H54 (cell line): ENCODE measurements at regions not wholly inside any gene's neighbourhood (a gene's known extent, or its start where the extent isn't known, plus 50 kb on each side); places are given as distances from the start of the nearest gene placed in this dataset.
"Not testable (repeated sequence)": the region's sequence is repeated elsewhere in the genome, so short reads cannot be mapped to it uniquely, and the experiment has no call there.

Experiments used
- DNase-seq: peaks from one replicate; pipeline ENCODE4 v3.0.0; 2011; ENCODE audit warnings: low spot score, mixed read lengths; ENCODE audit not compliant: insufficient read length
- FAIRE-seq: peaks from 3 replicates; lab custom pipeline; 2011; peaks lifted over from hg19 to GRCh38; lab: Jason Lieb, UNC
- POLR2A ChIP-seq: IDR thresholded peaks from 2 replicates; pipeline ENCODE4 v1.6.1; 2011; ENCODE audit warnings: low read depth, mild to moderate bottlenecking, low read length

GRCh38 chr3:22691856-22692628, 511.1 kb upstream of the UBE2E2 start:
- no peak for FAIRE-seq
- no peak for DNase-seq
- no peak for TF ChIP-seq POLR2A

DNA sequence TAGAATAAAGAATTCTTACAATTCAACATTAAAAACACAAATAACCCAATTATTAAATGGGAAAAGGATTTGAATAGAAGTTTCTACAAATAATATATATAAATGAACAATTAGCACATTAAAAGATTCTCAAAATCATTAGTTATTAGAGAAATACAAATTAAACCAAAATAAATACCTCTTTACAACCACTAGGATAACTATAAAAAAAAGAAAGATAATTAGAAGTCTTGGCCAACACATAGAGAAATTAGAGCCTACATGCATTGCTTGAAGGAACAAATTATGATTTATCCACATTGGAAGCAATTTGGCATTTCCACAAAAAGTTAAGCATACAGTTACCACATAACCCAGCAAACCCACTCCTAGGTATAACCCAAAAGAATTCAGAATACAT, 502.3 kb upstream of the UBE2E2 start:
- DNase-seq (no peak), FAIRE-seq (no peak)
- TF ChIP-seq POLR2A, result no peak

GRCh38 chr3:22704166-22704565, 499.0 kb upstream of the UBE2E2 start:
- DNase-seq (no peak), FAIRE-seq (no peak)
- TF ChIP-seq POLR2A, result no peak

DNA sequence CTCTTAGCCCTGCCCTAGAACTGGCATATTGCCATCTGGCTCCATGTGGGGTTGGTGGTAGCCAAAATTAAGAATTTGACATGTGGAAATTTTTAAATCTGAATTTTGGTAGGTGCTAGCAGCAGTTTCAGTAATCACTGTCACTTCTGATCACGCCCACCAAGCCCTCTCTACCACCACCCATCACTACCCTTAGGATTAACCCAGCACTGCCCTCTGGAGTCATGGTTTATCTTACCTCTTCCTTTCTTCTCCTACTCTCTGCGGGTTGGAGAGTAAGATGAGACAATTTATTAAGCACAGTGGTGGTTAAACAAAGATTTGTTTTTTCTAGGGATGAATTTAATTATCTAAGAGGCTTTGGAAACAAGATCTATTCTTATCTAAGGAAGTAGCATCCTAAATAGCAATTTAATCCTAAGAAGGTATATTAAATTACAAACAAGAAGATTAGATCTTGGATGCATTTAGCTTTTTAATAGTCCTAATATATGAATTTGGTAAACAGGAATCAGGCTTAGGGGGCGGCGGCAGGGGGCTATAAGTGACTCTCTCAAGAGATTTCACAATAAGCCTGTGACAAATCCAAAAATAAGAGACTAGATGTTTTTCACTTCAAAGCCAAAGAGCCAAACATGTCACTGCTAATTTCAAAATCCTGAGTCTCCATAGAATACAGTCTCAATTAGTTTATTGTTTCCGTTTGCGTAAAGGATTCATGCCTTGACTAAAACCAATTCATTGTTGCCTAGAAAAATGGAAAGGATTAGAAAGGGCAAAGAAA, 498.4 kb upstream of the UBE2E2 start:
- no peak for FAIRE-seq
- DNase-seq, result no peak
- no peak for TF ChIP-seq POLR2A

- not testable (repeated sequence) for FAIRE-seq, DNase-seq
These were observed 496.2 kb upstream of the UBE2E2 start for GRCh38 chr3:22706922-22707321.

DNA sequence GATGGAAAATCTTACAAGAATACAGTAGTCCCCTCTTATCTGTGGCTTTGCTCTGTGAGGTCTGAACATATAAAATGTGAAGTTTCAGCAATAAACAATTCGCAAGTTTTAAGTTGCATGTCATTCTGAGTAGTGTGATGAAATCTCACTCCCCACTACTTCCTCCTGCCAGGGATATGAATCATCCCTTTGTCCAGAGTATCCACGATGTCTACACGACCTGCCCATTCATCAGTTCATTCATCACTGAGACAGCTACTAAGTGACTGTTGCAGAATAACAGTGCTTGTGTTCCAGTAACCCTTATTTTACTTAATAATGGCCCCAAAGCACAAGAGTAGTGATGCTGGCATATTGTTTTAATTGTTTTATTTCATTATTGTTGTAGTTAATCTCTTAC, 489.2 kb upstream of the UBE2E2 start:
- DNase-seq, result no peak
- peak; percentile 72 for FAIRE-seq
- TF ChIP-seq POLR2A, result no peak

DNA sequence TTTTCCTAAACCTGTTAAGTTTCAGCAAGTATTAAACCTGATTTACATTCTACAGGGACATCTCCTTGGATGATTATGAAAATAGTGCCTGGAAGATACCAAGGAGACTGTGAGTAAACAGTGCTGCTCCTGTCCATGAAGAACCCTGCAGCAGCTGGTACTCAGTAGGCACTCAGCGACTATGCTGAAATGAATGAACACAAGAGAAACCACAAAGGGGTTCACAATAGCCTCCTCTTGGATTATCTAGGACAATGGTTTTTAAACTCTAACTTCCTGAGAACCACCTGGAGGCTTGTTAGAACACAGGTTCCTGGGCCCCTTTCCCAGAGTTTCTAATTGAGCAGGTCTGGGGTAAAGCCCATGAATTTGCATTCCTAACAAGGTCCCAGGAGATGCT, 488.4 kb upstream of the UBE2E2 start:
- DNase-seq, result no peak
- no peak for FAIRE-seq
- TF ChIP-seq POLR2A, result no peak

DNA sequence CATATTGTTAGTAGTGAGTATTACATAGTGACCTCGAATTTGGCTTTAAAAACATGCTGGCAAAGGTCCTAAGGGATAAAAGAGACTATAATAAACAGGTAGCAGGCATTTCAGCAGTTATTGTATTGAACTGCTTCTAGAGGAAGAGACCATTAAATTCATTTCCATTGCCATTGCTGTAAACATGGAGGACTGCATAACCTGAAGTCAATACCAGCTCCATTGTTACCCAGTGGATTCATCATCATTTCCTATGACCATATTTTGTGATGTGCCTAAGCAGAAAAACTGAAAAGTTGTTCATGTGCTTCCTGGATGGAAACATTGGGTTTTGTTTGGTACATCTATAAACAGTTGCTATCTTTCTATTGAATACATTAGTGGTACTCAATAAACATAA, 482.5 kb upstream of the UBE2E2 start:
- no peak for TF ChIP-seq POLR2A
- FAIRE-seq, result no peak

GRCh38 chr3:22724420-22724819, 478.7 kb upstream of the UBE2E2 start:
- TF ChIP-seq POLR2A, result no peak
- DNase-seq (no peak), FAIRE-seq (no peak)

More for the DNA sequence above, 482.5 kb upstream of the UBE2E2 start:
- no peak for DNase-seq

GRCh38 chr3:22728406-22728805, 474.7 kb upstream of the UBE2E2 start:
- FAIRE-seq (no peak), DNase-seq (no peak)
- TF ChIP-seq POLR2A, result no peak

GRCh38 chr3:22729212-22729611, 473.9 kb upstream of the UBE2E2 start:
- no peak for FAIRE-seq
- DNase-seq, result no peak
- TF ChIP-seq POLR2A, result no peak

DNA sequence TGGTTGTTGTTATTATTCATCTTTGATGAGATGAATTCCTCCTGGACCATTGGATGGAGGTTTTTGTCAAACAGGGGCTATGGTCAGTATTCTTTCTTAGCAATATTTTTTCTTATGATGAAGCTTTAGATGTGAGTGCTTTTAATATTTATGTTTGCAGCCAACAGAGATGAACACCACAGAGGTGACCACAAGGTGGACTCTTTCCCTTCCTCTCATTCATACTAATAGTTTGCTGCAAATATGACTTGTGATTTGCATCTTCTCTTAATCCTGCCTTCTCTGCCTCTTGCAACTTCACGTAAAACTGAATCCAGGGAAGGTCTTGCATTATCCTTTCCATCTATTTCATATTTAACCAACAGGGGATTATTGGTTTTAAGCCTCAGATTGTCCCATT, 473.1 kb upstream of the UBE2E2 start:
- no peak for TF ChIP-seq POLR2A
- no peak for DNase-seq
- no peak for FAIRE-seq

DNA sequence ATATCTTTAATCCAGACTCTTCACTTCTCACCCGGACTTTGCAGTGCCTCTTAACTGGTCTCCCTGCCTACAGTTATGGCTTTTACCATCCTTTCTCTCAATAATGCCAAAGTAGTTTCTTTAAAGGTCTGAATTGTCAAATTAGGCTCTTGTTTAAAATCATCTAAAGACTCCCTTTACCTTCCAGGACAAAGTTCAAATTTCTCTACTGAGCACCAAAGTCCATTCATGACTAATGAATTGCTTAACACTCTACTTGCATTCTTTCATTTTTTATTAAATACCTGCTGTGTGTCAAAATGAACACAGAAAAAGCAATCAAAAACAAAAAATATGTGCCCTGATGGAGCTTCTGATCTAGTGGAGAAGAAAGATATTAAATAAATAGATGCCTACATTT, 472.4 kb upstream of the UBE2E2 start:
- no peak for FAIRE-seq
- TF ChIP-seq POLR2A, result no peak
- no peak for DNase-seq

DNA sequence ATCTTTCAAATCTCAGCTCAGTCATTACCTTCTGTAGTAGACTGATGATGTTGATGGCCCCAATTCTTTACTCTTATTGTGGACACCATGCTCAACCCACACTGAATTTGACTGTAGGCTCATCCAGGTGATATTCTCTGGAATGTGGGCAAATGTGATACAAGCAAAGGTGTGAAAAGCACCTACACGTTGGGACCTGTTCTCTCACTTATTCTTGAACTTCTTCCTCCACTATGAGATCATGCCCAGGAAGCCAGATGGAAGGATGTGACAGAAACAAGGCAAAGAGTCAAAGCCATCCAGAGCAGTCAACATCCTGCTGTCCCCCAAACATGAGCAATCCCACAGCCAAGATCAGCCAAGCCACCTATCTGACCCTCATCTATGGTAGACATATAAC, 471.2 kb upstream of the UBE2E2 start:
- no peak for TF ChIP-seq POLR2A
- no peak for DNase-seq
- FAIRE-seq, result no peak

DNA sequence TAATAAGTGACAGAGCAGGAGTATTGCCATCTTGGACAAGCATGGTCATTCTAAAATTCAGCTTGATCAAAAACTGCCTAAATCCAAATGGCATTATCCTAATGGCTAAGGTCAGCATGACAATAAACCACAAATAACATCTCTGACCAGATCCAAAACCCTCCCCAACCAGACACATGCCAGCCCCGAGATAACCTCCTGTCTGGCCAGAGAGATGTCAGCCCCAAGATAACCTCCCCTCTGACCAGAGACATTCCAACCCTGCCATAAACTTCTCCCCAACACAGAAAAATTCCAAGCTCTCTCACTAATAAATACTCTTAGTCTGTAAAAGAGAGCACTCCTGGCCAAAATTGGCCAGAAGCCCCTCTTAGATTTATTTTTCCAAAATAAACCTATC, 470.5 kb upstream of the UBE2E2 start:
- FAIRE-seq (no peak), DNase-seq (no peak)
- no peak for TF ChIP-seq POLR2A
